NCI-H187 treated with DMSO at 0.1 percent for 48 hours (cell line): ENCODE measurements at regions not wholly inside any gene's neighbourhood (a gene's known extent, or its start where the extent isn't known, plus 50 kb on each side); places are given as distances from the start of the nearest gene placed in this dataset.
A peak's percentile ranks its signal among the peaks of the same experiment; 100 is the strongest.

ENCODE experiments used
- DNase-seq: peaks from one replicate; lab custom pipeline; 2025; lab: John Stamatoyannopoulos, UW

DNA sequence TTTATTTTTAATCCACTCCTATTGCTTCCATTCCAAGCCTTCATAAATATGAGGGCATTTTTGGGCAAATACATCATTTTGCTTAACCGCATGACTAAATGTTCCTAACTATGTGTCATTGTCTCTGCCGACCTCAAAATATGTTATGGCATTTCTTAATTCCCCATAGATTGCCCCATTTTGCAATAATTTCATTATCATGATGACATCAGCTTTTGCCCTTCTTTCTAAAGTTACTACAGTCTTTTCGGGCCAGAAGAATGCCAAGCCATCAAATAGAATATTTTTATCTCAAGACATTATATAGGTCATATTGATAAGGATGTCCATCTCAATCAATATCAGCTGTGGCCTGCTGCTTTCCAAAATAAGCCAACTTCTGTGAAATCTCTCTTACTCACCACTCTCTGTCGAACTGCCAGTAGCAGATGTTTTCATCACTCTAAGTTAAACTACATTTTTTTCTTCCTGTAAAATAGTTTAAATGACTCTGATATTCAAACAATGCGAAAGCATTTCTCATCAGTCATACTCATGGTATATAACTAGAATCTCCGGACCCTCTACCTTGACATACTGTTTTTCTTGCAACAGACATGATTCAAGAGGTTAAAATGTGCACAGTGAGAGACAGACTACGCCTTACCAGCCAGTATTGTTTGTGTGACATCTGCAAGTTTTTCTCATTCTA, 1254.6 kb upstream of the CELF2 start:
- DNase-seq: no peak

DNA sequence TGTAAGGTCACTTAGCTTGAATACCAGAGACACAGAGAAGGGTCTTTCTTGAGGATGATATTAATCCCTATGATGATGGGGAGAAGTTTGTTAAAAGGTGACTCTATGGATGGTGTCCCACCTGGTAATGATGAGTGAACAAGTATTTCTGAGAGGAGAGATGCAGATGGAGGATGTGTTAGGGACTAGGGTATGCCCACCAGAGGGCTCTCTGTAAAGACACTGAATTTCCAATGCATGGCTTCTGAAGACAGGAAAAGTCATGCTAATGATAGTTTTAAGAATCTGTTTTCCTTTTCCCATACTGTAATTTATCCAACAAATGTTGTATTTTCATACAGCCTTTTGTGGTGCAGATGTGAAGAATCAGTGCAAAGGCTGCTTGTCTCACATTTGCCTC, 1250.9 kb upstream of the CELF2 start:
- DNase-seq: no peak

- no peak for DNase-seq
Observed at GRCh38 chr10:9781666-9782065, 1236.0 kb upstream of the CELF2 start.

- no peak for DNase-seq
Observed at GRCh38 chr10:9786101-9786500, 1231.6 kb upstream of the CELF2 start.

- no peak for DNase-seq
Observed at GRCh38 chr10:9786576-9786975, 1231.1 kb upstream of the CELF2 start.

DNA sequence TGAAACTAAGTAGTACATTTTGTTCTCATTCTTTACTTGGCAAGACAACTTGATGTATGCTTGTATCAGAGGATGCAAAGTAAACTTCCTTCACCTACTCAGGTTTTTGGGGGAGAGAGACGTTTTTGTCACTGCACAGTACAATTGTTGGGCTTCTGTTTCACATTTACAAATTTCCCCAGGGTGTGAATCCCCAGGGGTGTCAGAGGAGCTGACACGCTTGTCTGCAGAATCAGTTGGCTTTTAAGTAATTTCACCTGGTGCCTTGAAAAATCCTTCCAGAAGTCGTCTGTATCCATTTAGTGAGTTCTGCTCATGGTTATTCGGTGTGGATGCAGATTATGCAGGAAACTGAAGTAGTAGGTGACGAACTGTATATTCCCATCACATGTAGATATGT, 1227.7 kb upstream of the CELF2 start:
- no peak for DNase-seq

GRCh38 chr10:9792181-9792580, 1225.5 kb upstream of the CELF2 start:
- no peak for DNase-seq

GRCh38 chr10:9796564-9796963, 1221.1 kb upstream of the CELF2 start:
- DNase-seq: no peak

DNA sequence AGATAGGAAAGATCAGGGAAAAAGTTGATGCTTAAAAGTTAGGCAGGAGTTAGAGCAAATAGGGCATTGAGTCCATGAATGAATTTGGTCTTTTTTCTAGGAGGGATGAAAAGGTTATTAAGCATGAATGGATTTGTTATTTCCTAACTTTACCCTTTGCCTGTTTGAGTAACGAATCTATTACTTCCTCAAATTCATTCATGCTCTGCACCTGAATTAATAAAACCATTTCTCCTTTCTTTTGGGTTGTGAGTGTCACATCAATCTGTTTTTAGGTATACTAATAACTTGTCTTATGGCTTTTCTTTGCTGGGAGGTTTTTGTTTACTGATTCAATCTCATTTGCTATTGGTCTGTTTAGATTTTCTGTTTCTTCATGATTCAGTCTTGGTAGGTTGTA, 1217.7 kb upstream of the CELF2 start:
- DNase-seq: no peak

DNA sequence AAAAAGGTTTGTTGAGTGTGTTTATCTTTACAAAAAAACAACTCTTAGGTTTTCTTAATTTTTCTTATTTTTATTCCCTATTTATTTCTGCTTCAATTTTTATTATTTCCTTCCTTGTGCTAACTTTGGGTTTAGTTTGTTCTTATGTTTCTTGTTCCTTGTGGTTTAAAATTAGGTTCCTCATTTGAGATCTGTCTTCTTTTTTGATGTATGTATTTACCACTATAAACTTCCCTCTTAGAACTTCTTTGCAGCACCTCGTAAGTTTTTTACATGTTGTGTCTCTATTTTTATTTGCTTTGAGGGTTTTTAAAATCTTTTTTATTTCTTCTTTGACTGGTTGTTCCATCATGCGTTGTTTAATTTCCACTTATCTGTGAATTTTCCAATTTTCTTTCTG, 1217.1 kb upstream of the CELF2 start:
- no peak for DNase-seq

GRCh38 chr10:9807846-9808245, 1209.8 kb upstream of the CELF2 start:
- DNase-seq: no peak

DNA sequence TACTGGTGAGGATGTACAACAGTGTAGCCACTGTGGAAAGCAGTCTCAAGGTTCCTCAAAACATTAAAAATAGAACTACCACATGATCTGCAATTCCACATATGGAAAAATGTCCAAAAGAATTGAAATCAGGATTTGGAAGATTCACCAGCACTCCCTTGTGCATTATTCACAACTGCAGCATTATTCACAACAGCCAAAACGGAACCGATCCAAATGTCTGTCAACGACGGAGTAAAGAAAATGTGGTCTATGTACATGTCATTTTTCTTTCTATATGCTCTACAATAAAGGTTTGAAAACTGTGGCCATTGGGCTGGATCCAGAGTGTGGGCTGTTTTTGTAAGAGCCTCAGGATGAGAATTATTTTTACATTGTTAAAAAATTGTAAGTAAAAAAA, 1206.1 kb upstream of the CELF2 start:
- no peak for DNase-seq

DNA sequence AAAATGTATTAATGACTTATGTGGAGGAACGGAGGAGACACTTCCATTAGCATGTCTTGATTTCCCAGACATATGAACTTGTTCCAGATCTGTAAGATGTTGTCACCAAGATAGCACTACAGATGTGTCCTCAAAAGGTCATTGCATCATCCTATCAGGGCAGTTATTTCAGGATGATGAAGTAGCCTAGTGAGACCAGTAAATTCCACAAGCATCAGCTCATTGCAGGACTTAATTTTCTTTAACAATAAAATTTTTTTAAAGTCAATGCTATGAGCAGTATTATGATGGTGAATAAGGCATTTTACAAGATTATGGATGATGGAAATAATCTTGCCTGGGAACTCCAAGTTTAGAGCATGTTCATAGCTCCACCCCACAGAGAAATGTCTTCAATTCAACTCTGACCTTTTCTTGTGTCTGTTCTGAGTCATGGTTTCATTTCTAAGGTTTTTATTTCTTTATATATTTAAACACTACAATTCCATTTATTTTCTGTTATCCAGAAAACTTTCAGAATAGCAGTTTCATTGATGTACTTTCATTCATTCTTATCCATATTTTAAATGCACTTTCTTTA, 1203.3 kb upstream of the CELF2 start:
- no peak for DNase-seq

- DNase-seq: no peak
Observed at GRCh38 chr10:9819756-9820494, 1197.7 kb upstream of the CELF2 start.

DNA sequence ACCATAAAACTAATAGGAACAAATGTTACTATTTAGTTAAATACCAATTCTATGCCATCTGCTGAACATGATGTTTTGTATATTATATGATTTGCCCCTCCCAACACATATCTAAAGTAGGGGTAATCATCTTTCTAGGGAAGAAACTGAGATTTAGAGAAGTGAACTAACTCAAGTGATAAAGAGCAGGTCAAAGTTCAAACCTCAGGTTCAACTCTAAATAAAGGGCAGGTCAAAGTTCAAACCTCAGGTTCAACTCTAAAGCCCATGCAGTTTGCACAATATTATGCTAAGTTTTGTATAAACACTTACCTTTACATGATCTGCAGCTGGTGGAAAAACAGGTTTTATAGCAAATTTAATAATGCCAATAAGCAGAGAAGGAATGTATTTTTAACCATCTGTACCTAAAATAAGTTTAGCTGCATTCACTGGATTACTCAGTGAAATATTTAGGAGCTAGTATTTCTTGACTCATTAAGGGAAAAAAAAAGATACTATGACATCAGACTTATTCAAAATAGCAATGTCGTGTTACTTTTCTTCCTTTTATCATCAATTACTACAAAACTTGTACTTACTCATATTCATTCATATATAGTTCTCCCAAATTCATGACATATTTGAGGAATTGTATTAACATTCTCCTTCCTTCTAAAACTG, 1194.3 kb upstream of the CELF2 start:
- DNase-seq: no peak

DNA sequence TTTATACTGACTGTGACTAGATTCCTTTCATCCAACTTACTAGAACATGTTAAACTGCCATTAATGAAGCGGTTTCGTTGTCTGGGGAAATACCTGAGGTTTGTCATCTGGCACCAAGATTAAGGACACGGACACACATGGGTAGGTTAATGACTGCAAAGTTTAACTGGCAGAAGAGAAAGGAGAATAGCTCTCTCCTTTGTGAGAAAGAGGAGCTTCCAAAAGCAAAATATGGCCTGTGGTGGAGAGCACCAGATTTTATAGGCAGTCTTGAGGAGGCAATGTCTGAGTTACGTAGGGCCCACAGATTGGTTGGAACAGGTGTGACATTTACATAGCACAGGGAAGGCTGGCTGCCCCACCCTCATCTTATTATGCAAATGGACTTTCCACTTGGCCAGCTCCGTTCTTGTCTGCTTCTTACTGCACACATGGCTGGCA, 1193.0 kb upstream of the CELF2 start:
- DNase-seq: no peak

- DNase-seq: no peak
Observed at GRCh38 chr10:9825491-9826018, 1192.1 kb upstream of the CELF2 start.

- DNase-seq: no peak
Observed at GRCh38 chr10:9828110-9828509, 1189.6 kb upstream of the CELF2 start.

DNA sequence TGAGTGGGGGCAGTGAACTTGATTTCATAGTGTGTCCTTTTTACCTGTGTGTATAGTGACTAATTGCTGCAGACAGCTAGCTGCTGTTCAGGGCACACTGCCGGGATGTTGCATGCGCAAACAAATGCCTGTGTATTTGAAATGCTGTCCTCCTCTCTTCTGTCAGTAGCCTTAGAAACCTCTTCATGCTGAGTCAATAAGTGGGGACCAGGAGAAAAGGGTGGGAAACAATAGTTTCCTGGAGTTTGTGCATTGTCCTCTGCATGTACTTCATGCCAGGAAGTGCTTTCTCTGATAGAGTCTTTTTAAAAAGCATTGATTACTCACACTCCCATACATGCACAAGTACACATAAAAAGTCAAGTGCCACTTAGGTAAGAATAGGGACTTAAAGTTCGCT, 1183.7 kb upstream of the CELF2 start:
- peak; percentile 84 for DNase-seq

DNA sequence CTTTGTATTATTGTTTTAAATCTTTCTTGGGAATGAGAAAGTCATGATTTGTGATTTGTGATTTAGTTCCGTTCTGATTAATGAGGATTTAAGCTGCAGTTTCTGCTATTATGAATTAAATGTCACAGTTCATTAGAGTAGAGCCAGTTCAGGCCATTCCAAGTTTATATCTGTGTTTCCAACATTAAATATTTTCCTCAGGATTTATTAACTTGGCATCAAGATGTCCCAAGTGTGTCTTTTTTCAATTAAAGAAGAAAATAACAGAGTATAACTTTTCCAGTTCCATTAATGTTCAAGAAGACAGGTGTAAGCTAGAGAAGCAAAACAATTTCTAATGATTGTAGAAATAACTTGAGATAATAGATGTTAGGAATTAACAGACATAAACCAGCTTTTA, 1183.2 kb upstream of the CELF2 start:
- no peak for DNase-seq

DNA sequence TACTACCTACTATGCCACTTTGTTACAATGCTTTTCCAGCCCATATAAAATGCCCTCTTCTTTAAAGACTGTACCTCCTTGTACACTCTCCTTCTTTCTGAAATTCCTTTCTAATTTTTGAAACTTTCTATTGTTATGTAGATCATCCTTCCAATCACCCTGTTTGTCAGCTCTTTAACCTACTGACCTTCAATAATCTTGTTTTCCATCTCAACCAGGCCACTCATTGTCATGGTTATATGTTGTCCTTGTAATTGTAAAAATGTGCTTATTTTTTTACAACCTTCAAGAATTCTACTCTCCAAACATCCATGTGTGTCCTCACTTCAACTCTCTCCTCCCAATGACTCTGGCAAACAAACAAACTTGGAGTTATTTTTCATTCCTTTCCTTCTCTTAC, 1172.6 kb upstream of the CELF2 start:
- DNase-seq: no peak

DNA sequence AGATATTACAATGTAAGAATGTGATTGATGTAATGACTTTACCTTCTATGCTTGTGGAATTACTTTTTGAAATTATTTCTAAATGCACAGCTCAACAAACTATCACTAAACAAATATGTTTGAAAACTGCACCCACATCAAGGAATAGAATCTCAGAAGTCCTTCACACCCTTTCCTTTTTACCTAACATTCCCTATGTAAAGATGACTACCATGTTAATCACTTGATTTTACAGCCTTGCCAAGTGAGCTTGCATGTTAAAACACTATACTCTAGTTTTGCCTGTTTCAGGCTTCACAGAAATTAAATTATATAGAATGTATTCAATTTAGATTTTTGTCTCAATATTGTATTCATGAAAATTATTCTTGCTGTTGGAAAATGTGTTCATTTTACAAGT, 1169.4 kb upstream of the CELF2 start:
- DNase-seq: no peak

- no peak for DNase-seq
Observed at GRCh38 chr10:9848981-9849380, 1168.7 kb upstream of the CELF2 start.
